Immature natural killer cell (primary cell): ENCODE measurements at regions not wholly inside any gene's neighbourhood (a gene's known extent, or its start where the extent isn't known, plus 50 kb on each side); places are given as distances from the start of the nearest gene placed in this dataset.

Experiments
- DNase-seq, 3 donors: peaks; one replicate each; pipeline ENCODE4 v3.0.0; 2022; ENCODE audit warnings: mixed read lengths in 1 of 3
- H3K27ac Mint-ChIP-seq, 6 donors: one replicate each; pipeline ENCODE4 v1.8.0; 2020; ENCODE audit warnings: mixed read lengths in 6 of 6, mild to moderate bottlenecking in 5 of 6, inconsistent platforms in 4 of 6, moderate library complexity in 3 of 6
- H3K27me3 Mint-ChIP-seq, 3 donors: one replicate each; pipeline ENCODE4 v1.8.0; 2020 to 2021; ENCODE audit warnings: low read depth in 3 of 3, mild to moderate bottlenecking in 3 of 3, mixed read lengths in 3 of 3, moderate library complexity in 3 of 3, inconsistent platforms in 1 of 3
- H3K36me3 Mint-ChIP-seq, 3 donors: one replicate each; pipeline ENCODE4 v1.8.0; 2020; ENCODE audit warnings: mixed read lengths in 3 of 3, inconsistent platforms in 2 of 3, mild to moderate bottlenecking in 2 of 3
- H3K4me1 Mint-ChIP-seq, 2 donors: one replicate each; pipeline ENCODE4 v1.8.0; 2020; ENCODE audit warnings: inconsistent platforms in 2 of 2, mild to moderate bottlenecking in 2 of 2, mixed read lengths in 2 of 2, moderate library complexity in 1 of 2
- H3K4me3 Mint-ChIP-seq, 5 donors: one replicate each; pipeline ENCODE4 v1.8.0; 2020; ENCODE audit warnings: mild to moderate bottlenecking in 5 of 5, mixed read lengths in 5 of 5, inconsistent platforms in 3 of 5, moderate library complexity in 3 of 5
- H3K9me3 Mint-ChIP-seq, 6 donors: one replicate each; pipeline ENCODE4 v1.8.0; 2020; ENCODE audit warnings: mild to moderate bottlenecking in 6 of 6, mixed read lengths in 6 of 6, inconsistent platforms in 4 of 6, moderate library complexity in 3 of 6

- Mint-ChIP-seq H3K4me1 (no peaks in the 10 kb centered on the region), H3K4me3 (no peak overlapping the region), H3K9me3 (no peaks in the 10 kb centered on the region), H3K36me3 (peaks cover 9 to 26% (median 17%) of the 10 kb centered on the region in 3 donors), H3K27me3 (peaks cover 0 to 1% (median 0%) of the 10 kb centered on the region in 3 donors), H3K27ac (no peak overlapping the region)
- no peak for DNase-seq
Observed at GRCh38 chr14:95434121-95434520, 82.3 kb downstream of the SYNE3 start.

GRCh38 chr14:95433094-95433478 lies 83.4 kb downstream of the SYNE3 start:
- DNase-seq, result no peak
- peaks cover 0 to 2% (median 1%) of the 10 kb centered on the region in 3 donors for H3K27me3 Mint-ChIP-seq
- peaks cover 9 to 30% (median 14%) of the 10 kb centered on the region in 3 donors for H3K36me3 Mint-ChIP-seq
- H3K4me1 Mint-ChIP-seq, result no peaks in the 10 kb centered on the region
- no peak overlapping the region for H3K27ac Mint-ChIP-seq
- no peak overlapping the region for H3K4me3 Mint-ChIP-seq
- no peaks in the 10 kb centered on the region for H3K9me3 Mint-ChIP-seq

- Mint-ChIP-seq H3K27ac (no peak overlapping the region), H3K27me3 (peaks cover 0 to 2% (median 1%) of the 10 kb centered on the region in 3 donors), H3K36me3 (peaks cover 9 to 35% (median 14%) of the 10 kb centered on the region in 3 donors), H3K4me3 (no peak overlapping the region), H3K4me1 (no peaks in the 10 kb centered on the region), H3K9me3 (no peaks in the 10 kb centered on the region)
- DNase-seq, result no peak
Observed at GRCh38 chr14:95432144-95433093, 84.0 kb downstream of the SYNE3 start.

GRCh38 chr14:95431199-95432143 lies 85.0 kb downstream of the SYNE3 start:
- Mint-ChIP-seq H3K9me3 (no peaks in the 10 kb centered on the region), H3K27me3 (peaks cover 0 to 2% (median 0%) of the 10 kb centered on the region in 3 donors), H3K4me3 (no peak overlapping the region), H3K4me1 (no peaks in the 10 kb centered on the region), H3K36me3 (peaks cover 9 to 26% (median 14%) of the 10 kb centered on the region in 3 donors), H3K27ac (no peak overlapping the region)
- no peak for DNase-seq

- Mint-ChIP-seq H3K27me3 (peaks cover 0 to 2% (median 2%) of the 10 kb centered on the region in 3 donors), H3K4me3 (no peak overlapping the region), H3K27ac (no peak overlapping the region), H3K4me1 (no peaks in the 10 kb centered on the region), H3K9me3 (peaks cover 0 to 2% (median 0%) of the 10 kb centered on the region in 6 donors), H3K36me3 (peaks cover 0 to 11% (median 6%) of the 10 kb centered on the region in 3 donors)
- DNase-seq, result no peak
Observed at GRCh38 chr14:95428557-95428956, 87.9 kb downstream of the SYNE3 start.

GRCh38 chr14:95426116-95426475 lies 90.4 kb downstream of the SYNE3 start:
- Mint-ChIP-seq H3K27ac (no peak overlapping the region), H3K36me3 (peaks cover 6 to 16% (median 6%) of the 10 kb centered on the region in 3 donors), H3K27me3 (peaks cover 0 to 2% (median 2%) of the 10 kb centered on the region in 3 donors), H3K4me3 (no peak overlapping the region), H3K9me3 (peaks cover 0 to 2% (median 0%) of the 10 kb centered on the region in 6 donors), H3K4me1 (no peaks in the 10 kb centered on the region)
- DNase-seq, result no peak

GRCh38 chr14:95425369-95426115 lies 90.9 kb downstream of the SYNE3 start:
- Mint-ChIP-seq H3K9me3 (peaks cover 0 to 2% (median 0%) of the 10 kb centered on the region in 6 donors), H3K27me3 (peaks cover 0 to 2% (median 2%) of the 10 kb centered on the region in 3 donors), H3K4me1 (no peaks in the 10 kb centered on the region), H3K4me3 (no peak overlapping the region), H3K36me3 (peaks cover 6 to 16% (median 8%) of the 10 kb centered on the region in 3 donors), H3K27ac (peak overlapping the region in 2 of 6 donors; percentile 17 to 60)
- DNase-seq, result no peak

- peaks cover 0 to 3% (median 0%) of the 10 kb centered on the region in 6 donors for H3K9me3 Mint-ChIP-seq
- no peaks in the 10 kb centered on the region for H3K4me1 Mint-ChIP-seq
- H3K4me3 Mint-ChIP-seq, result no peak overlapping the region
- H3K27ac Mint-ChIP-seq, result no peak overlapping the region
- peaks cover 13 to 16% (median 14%) of the 10 kb centered on the region in 3 donors for H3K36me3 Mint-ChIP-seq
- peaks cover 0 to 2% (median 2%) of the 10 kb centered on the region in 3 donors for H3K27me3 Mint-ChIP-seq
- no peak for DNase-seq
Observed at GRCh38 chr14:95424529-95424928, 91.9 kb downstream of the SYNE3 start.

- H3K4me1 Mint-ChIP-seq, result no peaks in the 10 kb centered on the region
- H3K9me3 Mint-ChIP-seq, result peaks cover 0 to 3% (median 0%) of the 10 kb centered on the region in 6 donors
- H3K27me3 Mint-ChIP-seq, result peaks cover 0 to 2% (median 0%) of the 10 kb centered on the region in 3 donors
- H3K36me3 Mint-ChIP-seq, result peaks cover 18 to 23% (median 19%) of the 10 kb centered on the region in 3 donors
- H3K27ac Mint-ChIP-seq, result peak overlapping the region in 2 of 6 donors; percentile 5 to 60
- no peak overlapping the region for H3K4me3 Mint-ChIP-seq
- DNase-seq, result no peak
Observed at GRCh38 chr14:95421741-95422140, 94.7 kb downstream of the SYNE3 start.

- no peaks in the 10 kb centered on the region for H3K27me3 Mint-ChIP-seq
- H3K4me3 Mint-ChIP-seq, result no peak overlapping the region
- H3K36me3 Mint-ChIP-seq, result peaks cover 16 to 22% (median 19%) of the 10 kb centered on the region in 3 donors
- H3K9me3 Mint-ChIP-seq, result peaks cover 0 to 3% (median 0%) of the 10 kb centered on the region in 6 donors
- no peaks in the 10 kb centered on the region for H3K4me1 Mint-ChIP-seq
- DNase-seq, result no peak
- H3K27ac Mint-ChIP-seq, result peak overlapping the region in 4 of 6 donors; percentile 42 to 73 (median 50)
Observed at GRCh38 chr14:95420060-95420459, 96.4 kb downstream of the SYNE3 start.

GRCh38 chr14:95419569-95419968 lies 96.9 kb downstream of the SYNE3 start:
- no peaks in the 10 kb centered on the region for H3K4me1 Mint-ChIP-seq
- peaks cover 16 to 22% (median 19%) of the 10 kb centered on the region in 3 donors for H3K36me3 Mint-ChIP-seq
- H3K27ac Mint-ChIP-seq, result peak overlapping the region in 5 of 6 donors; percentile 42 to 78 (median 52)
- H3K27me3 Mint-ChIP-seq, result no peaks in the 10 kb centered on the region
- H3K4me3 Mint-ChIP-seq, result no peak overlapping the region
- no peak for DNase-seq
- H3K9me3 Mint-ChIP-seq, result peaks cover 0 to 3% (median 0%) of the 10 kb centered on the region in 6 donors

GRCh38 chr14:95418858-95419257 lies 97.6 kb downstream of the SYNE3 start:
- peaks cover 0 to 2% (median 0%) of the 10 kb centered on the region in 6 donors for H3K9me3 Mint-ChIP-seq
- no peaks in the 10 kb centered on the region for H3K4me1 Mint-ChIP-seq
- peaks cover 16 to 22% (median 19%) of the 10 kb centered on the region in 3 donors for H3K36me3 Mint-ChIP-seq
- no peak overlapping the region for H3K4me3 Mint-ChIP-seq
- DNase-seq, result no peak
- H3K27ac Mint-ChIP-seq, result peak overlapping the region in 1 of 6 donors; percentile 61
- H3K27me3 Mint-ChIP-seq, result no peaks in the 10 kb centered on the region

- peak overlapping the region in 1 of 5 donors; percentile 27 for H3K4me3 Mint-ChIP-seq
- no peak overlapping the region for H3K27ac Mint-ChIP-seq
- H3K9me3 Mint-ChIP-seq, result peaks cover 0 to 2% (median 0%) of the 10 kb centered on the region in 6 donors
- peaks cover 0 to 2% (median 0%) of the 10 kb centered on the region in 3 donors for H3K27me3 Mint-ChIP-seq
- DNase-seq, result no peak
- no peaks in the 10 kb centered on the region for H3K4me1 Mint-ChIP-seq
- H3K36me3 Mint-ChIP-seq, result peaks cover 16 to 22% (median 19%) of the 10 kb centered on the region in 3 donors
Observed at GRCh38 chr14:95417492-95417891, 97.8 kb upstream of the CLMN start.
